OCI-LY1 (cell line): ENCODE measurements at regions not wholly inside any gene's neighbourhood (a gene's known extent, or its start where the extent isn't known, plus 50 kb on each side); places are given as distances from the start of the nearest gene placed in this dataset.

ENCODE experiments used
- EZH2 ChIP-seq: fragments of 200-600 bp; sonication (generic), shearing (Covaris generic); IDR thresholded peaks from 2 replicates; pipeline ENCODE4 v1.8.0; 2017; ENCODE audit warnings: borderline replicate concordance, mixed run types, mild to moderate bottlenecking, antibody characterized with exemption, low read length, moderate library complexity, mixed read lengths
- TF ChIP-seq, protein P1 (sequence below): fragments of 200-600 bp; sonication (generic), shearing (Covaris generic); IDR thresholded peaks from 2 replicates; pipeline ENCODE4 v1.5.1; 2017; ENCODE audit warnings: mild to moderate bottlenecking, antibody characterized with exemption, low read length, moderate library complexity, mixed read lengths

DNA sequence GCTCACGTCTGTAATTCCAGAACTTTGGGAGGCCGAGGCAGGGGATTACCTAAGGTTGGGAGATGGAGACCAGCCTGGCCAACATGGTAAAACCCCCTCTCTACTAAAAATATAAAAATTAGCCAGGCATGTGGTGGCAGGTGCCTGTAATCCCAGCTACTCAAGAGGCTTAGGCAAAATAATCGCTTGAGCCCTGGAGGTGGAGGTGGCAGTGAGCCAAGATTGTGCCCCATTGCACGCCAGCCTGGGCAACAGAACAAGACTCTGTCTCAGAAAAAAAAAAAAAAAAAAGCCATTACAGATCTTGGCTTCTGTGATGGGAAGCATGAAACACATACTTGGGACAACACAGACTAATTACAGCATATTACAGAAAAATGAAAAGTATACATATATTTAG is 1404.5 kb upstream of the SPRY2 start:
- TF ChIP-seq, protein P1, sequence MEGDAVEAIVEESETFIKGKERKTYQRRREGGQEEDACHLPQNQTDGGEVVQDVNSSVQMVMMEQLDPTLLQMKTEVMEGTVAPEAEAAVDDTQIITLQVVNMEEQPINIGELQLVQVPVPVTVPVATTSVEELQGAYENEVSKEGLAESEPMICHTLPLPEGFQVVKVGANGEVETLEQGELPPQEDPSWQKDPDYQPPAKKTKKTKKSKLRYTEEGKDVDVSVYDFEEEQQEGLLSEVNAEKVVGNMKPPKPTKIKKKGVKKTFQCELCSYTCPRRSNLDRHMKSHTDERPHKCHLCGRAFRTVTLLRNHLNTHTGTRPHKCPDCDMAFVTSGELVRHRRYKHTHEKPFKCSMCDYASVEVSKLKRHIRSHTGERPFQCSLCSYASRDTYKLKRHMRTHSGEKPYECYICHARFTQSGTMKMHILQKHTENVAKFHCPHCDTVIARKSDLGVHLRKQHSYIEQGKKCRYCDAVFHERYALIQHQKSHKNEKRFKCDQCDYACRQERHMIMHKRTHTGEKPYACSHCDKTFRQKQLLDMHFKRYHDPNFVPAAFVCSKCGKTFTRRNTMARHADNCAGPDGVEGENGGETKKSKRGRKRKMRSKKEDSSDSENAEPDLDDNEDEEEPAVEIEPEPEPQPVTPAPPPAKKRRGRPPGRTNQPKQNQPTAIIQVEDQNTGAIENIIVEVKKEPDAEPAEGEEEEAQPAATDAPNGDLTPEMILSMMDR: no peak
- no peak for TF ChIP-seq EZH2
